GM12878 (cell line): ENCODE measurements at regions not wholly inside any gene's neighbourhood (a gene's known extent, or its start where the extent isn't known, plus 50 kb on each side); places are given as distances from the start of the nearest gene placed in this dataset.
A peak's percentile ranks its signal among the peaks of the same experiment; 100 is the strongest.

Experiments
- ASH2L ChIP-seq: fragments of 300-600, 200-600 bp; sonication (generic); IDR thresholded peaks from 2 replicates; pipeline ENCODE4 v1.6.1; 2017; ENCODE audit warnings: low read depth, mild to moderate bottlenecking, borderline replicate concordance
- BHLHE40 ChIP-seq, 2 experiments: fragments of 450-650 bp in 1 of 2; IDR thresholded peaks; 2 replicates each; pipeline ENCODE4 v1.6.1; 2011 to 2017; ENCODE audit warnings: low read depth in 2 of 2, borderline replicate concordance in 1 of 2, improper control_type of control experiment in 1 of 2, low read length in 1 of 2, mild to moderate bottlenecking in 1 of 2
- BRCA1 ChIP-seq: IDR thresholded peaks from 2 replicates; pipeline ENCODE4 v1.6.1; 2011; ENCODE audit warnings: low read depth, low read length, improper control_type of control experiment
- CBFB ChIP-seq: IDR thresholded peaks from 2 replicates; pipeline ENCODE4 v1.6.1; 2016; ENCODE audit warnings: antibody characterized with exemption, low read depth
- EGR1 ChIP-seq, 2 experiments: IDR thresholded peaks; 1 replicate in 1 of 2; 2 replicates in 1 of 2; pipeline ENCODE4 v1.6.1; 2011 to 2012; ENCODE audit warnings: low read depth in 2 of 2, low read length in 2 of 2, borderline replicate concordance in 1 of 2, mild to moderate bottlenecking in 1 of 2, moderate library complexity in 1 of 2
- FOS ChIP-seq: IDR thresholded peaks from 3 replicates; pipeline ENCODE4 v1.6.1; 2011; ENCODE audit warnings: borderline replicate concordance; ENCODE audit not compliant: insufficient read length; ENCODE audit errors: extremely low read depth
- GABPA ChIP-seq: IDR thresholded peaks from 2 replicates; pipeline ENCODE4 v1.6.1; 2014; ENCODE audit warnings: antibody characterized with exemption, low read depth, mild to moderate bottlenecking, inconsistent platforms
- HDAC2 ChIP-seq: fragments of 200-600 bp; sonication (generic); IDR thresholded peaks from 2 replicates; pipeline ENCODE4 v1.6.1; 2017
- IRF5 ChIP-seq: fragments of 450-650 bp; IDR thresholded peaks from 2 replicates; pipeline ENCODE4 v1.6.1; 2017; ENCODE audit warnings: borderline replicate concordance
- JUND ChIP-seq: IDR thresholded peaks from 2 replicates; pipeline ENCODE4 v1.6.1; 2012; ENCODE audit warnings: low read depth, mild to moderate bottlenecking, low read length, improper control_type of control experiment, moderate library complexity
- KLF5 ChIP-seq: fragments of 450-650 bp; IDR thresholded peaks from 2 replicates; pipeline ENCODE4 v1.6.1; 2014; ENCODE audit warnings: mild to moderate bottlenecking; ENCODE audit not compliant: partially characterized antibody
- MEF2B ChIP-seq: fragments of 450-650 bp; IDR thresholded peaks from 2 replicates; pipeline ENCODE4 v1.6.1; 2018; ENCODE audit warnings: mild to moderate bottlenecking, moderate library complexity; ENCODE audit not compliant: partially characterized antibody, poor library complexity, severe bottlenecking
- MTA3 ChIP-seq: IDR thresholded peaks from 2 replicates; pipeline ENCODE4 v1.6.1; 2012; ENCODE audit warnings: low read length, inconsistent platforms, borderline replicate concordance
- NBN ChIP-seq: fragments of 450-650 bp; IDR thresholded peaks from 2 replicates; pipeline ENCODE4 v1.6.1; 2016
- NR2F1 ChIP-seq: fragments of 450-650 bp; conservative IDR thresholded peaks from 2 replicates; pipeline ENCODE4 v1.6.1; 2017; ENCODE audit warnings: mild to moderate bottlenecking
- POU2F2 ChIP-seq: IDR thresholded peaks from 3 replicates; pipeline ENCODE4 v1.6.1; 2011; ENCODE audit warnings: low read depth, mild to moderate bottlenecking, low read length, borderline replicate concordance
- RBBP5 ChIP-seq: fragments of 200-600 bp; sonication (generic); conservative IDR thresholded peaks from 2 replicates; pipeline ENCODE4 v1.6.1; 2016
- RELA ChIP-seq: fragments of 450-650 bp; IDR thresholded peaks from 2 replicates; pipeline ENCODE4 v1.8.0; 2014; ENCODE audit warnings: borderline replicate concordance; ENCODE audit not compliant: partially characterized antibody
- RFX5 ChIP-seq: IDR thresholded peaks from 2 replicates; pipeline ENCODE4 v1.6.1; 2011; ENCODE audit warnings: low read depth, low read length, improper control_type of control experiment
- RUNX3 ChIP-seq: IDR thresholded peaks from 2 replicates; pipeline ENCODE4 v1.6.1; 2012; ENCODE audit warnings: low read length, inconsistent platforms
- SMAD1 ChIP-seq: fragments of 450-650 bp; IDR thresholded peaks from 2 replicates; pipeline ENCODE4 v1.6.1; 2018; ENCODE audit warnings: mild to moderate bottlenecking, low read depth; ENCODE audit not compliant: partially characterized antibody
- SREBF2 ChIP-seq: IDR thresholded peaks from 2 replicates; pipeline ENCODE4 v1.6.1; 2012; ENCODE audit warnings: mild to moderate bottlenecking, low read length
- TCF7 ChIP-seq: IDR thresholded peaks from 2 replicates; pipeline ENCODE4 v1.6.1; 2014; ENCODE audit warnings: antibody characterized with exemption, borderline replicate concordance
- YBX1 ChIP-seq: fragments of 450-650 bp; IDR thresholded peaks from 2 replicates; pipeline ENCODE4 v1.6.1; 2016; ENCODE audit warnings: antibody characterized with exemption
- YY1 ChIP-seq: IDR thresholded peaks from 2 replicates; pipeline ENCODE4 v1.6.1; 2011; ENCODE audit warnings: low read depth, mild to moderate bottlenecking, low read length
- ZBED1 ChIP-seq: IDR thresholded peaks from 2 replicates; pipeline ENCODE4 v1.6.1; 2016; ENCODE audit warnings: borderline replicate concordance
- TF ChIP-seq, protein P1 (sequence below): fragments of 450-650 bp; IDR thresholded peaks from 2 replicates; pipeline ENCODE4 v1.6.1; 2017; ENCODE audit warnings: mild to moderate bottlenecking, moderate library complexity
- TF ChIP-seq, protein P2 (sequence below): fragments of 450-650 bp; IDR thresholded peaks from 2 replicates; pipeline ENCODE4 v1.6.1; 2017; ENCODE audit warnings: mild to moderate bottlenecking, low read depth, inconsistent platforms; ENCODE audit not compliant: poor library complexity, severe bottlenecking

GRCh38 chr14:65228436-65228835, 126.1 kb upstream of the MAX start (continued):
- no peak for TF ChIP-seq ASH2L
- TF ChIP-seq RUNX3, result peak; percentile 100
- TF ChIP-seq YBX1, result no peak
- TF ChIP-seq RELA, result no peak
- TF ChIP-seq NR2F1, result peak; percentile 79
- TF ChIP-seq TCF7, result peak; percentile 44; the same call in 1 of the 2 replicates
- peak; percentile 63 to 71; a peak in 3 of 4 replicates for TF ChIP-seq BHLHE40 (IDR thresholded peaks at IDR 0.05; ENCODE audit: borderline replicate concordance in 1 of 2, low read depth in 2 of 2, low read length in 1 of 2)
- peak; percentile 94; the same call in 1 of the 2 replicates for TF ChIP-seq MTA3
- TF ChIP-seq, protein P1, sequence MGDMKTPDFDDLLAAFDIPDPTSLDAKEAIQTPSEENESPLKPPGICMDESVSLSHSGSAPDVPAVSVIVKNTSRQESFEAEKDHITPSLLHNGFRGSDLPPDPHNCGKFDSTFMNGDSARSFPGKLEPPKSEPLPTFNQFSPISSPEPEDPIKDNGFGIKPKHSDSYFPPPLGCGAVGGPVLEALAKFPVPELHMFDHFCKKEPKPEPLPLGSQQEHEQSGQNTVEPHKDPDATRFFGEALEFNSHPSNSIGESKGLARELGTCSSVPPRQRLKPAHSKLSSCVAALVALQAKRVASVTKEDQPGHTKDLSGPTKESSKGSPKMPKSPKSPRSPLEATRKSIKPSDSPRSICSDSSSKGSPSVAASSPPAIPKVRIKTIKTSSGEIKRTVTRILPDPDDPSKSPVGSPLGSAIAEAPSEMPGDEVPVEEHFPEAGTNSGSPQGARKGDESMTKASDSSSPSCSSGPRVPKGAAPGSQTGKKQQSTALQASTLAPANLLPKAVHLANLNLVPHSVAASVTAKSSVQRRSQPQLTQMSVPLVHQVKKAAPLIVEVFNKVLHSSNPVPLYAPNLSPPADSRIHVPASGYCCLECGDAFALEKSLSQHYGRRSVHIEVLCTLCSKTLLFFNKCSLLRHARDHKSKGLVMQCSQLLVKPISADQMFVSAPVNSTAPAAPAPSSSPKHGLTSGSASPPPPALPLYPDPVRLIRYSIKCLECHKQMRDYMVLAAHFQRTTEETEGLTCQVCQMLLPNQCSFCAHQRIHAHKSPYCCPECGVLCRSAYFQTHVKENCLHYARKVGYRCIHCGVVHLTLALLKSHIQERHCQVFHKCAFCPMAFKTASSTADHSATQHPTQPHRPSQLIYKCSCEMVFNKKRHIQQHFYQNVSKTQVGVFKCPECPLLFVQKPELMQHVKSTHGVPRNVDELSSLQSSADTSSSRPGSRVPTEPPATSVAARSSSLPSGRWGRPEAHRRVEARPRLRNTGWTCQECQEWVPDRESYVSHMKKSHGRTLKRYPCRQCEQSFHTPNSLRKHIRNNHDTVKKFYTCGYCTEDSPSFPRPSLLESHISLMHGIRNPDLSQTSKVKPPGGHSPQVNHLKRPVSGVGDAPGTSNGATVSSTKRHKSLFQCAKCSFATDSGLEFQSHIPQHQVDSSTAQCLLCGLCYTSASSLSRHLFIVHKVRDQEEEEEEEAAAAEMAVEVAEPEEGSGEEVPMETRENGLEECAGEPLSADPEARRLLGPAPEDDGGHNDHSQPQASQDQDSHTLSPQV, result no peak
- TF ChIP-seq KLF5, result no peak
- no peak for TF ChIP-seq SMAD1
- peak; percentile 98 for TF ChIP-seq CBFB
- TF ChIP-seq, protein P2, sequence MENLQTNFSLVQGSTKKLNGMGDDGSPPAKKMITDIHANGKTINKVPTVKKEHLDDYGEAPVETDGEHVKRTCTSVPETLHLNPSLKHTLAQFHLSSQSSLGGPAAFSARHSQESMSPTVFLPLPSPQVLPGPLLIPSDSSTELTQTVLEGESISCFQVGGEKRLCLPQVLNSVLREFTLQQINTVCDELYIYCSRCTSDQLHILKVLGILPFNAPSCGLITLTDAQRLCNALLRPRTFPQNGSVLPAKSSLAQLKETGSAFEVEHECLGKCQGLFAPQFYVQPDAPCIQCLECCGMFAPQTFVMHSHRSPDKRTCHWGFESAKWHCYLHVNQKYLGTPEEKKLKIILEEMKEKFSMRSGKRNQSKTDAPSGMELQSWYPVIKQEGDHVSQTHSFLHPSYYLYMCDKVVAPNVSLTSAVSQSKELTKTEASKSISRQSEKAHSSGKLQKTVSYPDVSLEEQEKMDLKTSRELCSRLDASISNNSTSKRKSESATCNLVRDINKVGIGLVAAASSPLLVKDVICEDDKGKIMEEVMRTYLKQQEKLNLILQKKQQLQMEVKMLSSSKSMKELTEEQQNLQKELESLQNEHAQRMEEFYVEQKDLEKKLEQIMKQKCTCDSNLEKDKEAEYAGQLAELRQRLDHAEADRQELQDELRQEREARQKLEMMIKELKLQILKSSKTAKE, result peak; percentile 80
- no peak for TF ChIP-seq SREBF2
- no peak for TF ChIP-seq JUND
- TF ChIP-seq GABPA, result no peak
- TF ChIP-seq YY1, result peak; percentile 52
- TF ChIP-seq ZBED1, result no peak
- no peak for TF ChIP-seq HDAC2
- no peak for TF ChIP-seq IRF5
- TF ChIP-seq MEF2B, result peak; percentile 40
- TF ChIP-seq POU2F2, result peak; percentile 91
- peak; percentile 77; the same call in 1 of the 2 replicates for TF ChIP-seq NBN
- TF ChIP-seq RFX5, result no peak
- no peak for TF ChIP-seq FOS
- TF ChIP-seq RBBP5, result no peak
- TF ChIP-seq EGR1 (IDR thresholded peaks at IDR 0.05; ENCODE audit: borderline replicate concordance in 1 of 2, low read depth in 2 of 2, low read length in 2 of 2), result no peak
- no peak for TF ChIP-seq BRCA1
